ENCODE measurements at regions not wholly inside any gene's neighbourhood (a gene's known extent, or its start where the extent isn't known, plus 50 kb on each side); places are given as distances from the start of the nearest gene placed in this dataset.
"Not testable (repeated sequence)": the region's sequence is repeated elsewhere in the genome, so short reads cannot be mapped to it uniquely, and the experiment has no call there.

GRCh38 chr14:55847766-55848165, 267.8 kb downstream of the KTN1 start:
- DNase-seq (ENCODE audit: low spot score) = no peak

- no peak for DNase-seq (ENCODE audit: low spot score)
Observed at GRCh38 chr14:55848964-55849363, 269.0 kb downstream of the KTN1 start.

DNA sequence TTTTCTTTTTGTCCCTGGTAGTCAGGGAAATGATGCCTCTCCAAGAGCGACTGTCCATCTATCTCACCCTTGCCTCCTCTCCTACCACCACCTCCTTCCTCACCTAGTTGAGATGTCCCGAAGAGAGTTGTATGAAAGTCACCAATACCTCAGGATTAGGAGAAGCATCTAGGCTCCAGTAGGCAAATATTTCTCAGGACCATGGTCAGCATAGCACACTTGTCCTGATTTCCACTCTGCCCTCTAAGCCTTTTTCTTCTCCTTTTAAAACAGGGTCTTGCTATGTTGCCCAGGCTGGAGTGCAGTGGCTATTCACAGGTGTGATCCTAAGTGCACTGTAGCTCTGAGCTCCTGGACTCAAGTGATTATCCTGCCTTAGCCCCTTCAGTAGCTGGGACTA, 268.4 kb upstream of the PELI2 start:
- no peak for DNase-seq (ENCODE audit: low spot score)

- no peak for DNase-seq (ENCODE audit: low spot score)
Observed at GRCh38 chr14:55850825-55851241, 267.4 kb upstream of the PELI2 start.

DNA sequence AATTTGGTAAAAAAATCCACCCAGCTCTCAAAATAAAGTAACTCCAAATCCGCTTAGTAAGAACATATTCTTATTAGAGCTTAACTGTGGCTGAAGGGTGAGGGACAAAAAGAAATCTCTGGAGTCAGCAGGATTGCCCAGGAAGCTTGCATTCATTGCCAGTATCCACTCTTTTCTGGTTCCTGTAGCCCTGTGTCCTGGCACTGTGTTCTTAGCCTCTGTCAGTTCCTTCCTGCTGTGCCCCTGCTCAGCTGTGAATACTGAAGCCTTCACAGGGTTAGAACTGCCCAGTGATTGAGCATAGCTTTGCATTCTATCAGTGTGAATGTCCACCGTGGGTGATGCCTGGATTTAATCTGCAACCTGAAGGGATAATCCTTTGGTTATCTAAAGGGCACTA, 266.9 kb upstream of the PELI2 start:
- no peak for DNase-seq (ENCODE audit: low spot score)

- no peak for DNase-seq (ENCODE audit: low spot score)
Observed at GRCh38 chr14:55851961-55852360, 266.2 kb upstream of the PELI2 start.

DNA sequence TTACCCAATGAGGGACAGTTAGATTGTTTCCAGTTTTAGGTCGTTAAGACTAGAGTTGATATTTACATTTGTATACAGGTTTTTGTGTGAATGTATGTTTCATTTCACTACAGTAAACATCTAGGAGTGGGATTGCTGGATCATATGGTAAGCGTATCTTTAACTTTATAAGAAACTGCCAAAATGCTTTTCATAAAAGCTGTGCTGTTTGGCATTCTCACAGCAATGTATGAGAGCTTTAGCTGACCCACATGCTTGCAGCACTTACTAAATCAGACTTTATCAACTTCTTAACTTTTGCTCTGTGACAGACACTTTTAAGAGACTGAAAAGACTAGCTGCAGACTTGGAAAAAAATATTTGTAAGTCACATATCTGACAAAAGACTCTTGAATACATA, 262.5 kb upstream of the PELI2 start:
- DNase-seq (ENCODE audit: low spot score) = no peak

- no peak for DNase-seq (ENCODE audit: low spot score)
Observed at GRCh38 chr14:55858604-55859003, 259.6 kb upstream of the PELI2 start.

DNA sequence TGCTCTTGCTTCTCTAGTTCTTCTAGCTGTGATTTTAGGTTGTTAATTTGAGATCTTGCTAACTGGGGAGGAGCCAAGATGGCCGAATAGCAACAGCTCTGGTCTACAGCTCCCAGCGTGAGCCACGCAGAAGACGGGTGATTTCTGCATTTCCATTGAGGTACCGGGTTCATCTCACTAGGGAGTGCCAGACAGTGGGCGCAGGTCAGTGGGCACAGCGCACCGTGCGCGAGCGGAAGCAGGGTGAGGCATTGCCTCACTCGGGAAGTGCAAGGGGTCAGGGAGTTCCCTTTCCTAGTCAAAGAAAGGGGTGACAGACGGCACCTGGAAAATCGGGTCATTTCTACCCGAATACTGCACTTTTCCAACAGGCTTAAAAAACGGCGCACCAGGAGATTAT, 256.6 kb upstream of the PELI2 start:
- not testable (repeated sequence) for DNase-seq (ENCODE audit: low spot score)

DNA sequence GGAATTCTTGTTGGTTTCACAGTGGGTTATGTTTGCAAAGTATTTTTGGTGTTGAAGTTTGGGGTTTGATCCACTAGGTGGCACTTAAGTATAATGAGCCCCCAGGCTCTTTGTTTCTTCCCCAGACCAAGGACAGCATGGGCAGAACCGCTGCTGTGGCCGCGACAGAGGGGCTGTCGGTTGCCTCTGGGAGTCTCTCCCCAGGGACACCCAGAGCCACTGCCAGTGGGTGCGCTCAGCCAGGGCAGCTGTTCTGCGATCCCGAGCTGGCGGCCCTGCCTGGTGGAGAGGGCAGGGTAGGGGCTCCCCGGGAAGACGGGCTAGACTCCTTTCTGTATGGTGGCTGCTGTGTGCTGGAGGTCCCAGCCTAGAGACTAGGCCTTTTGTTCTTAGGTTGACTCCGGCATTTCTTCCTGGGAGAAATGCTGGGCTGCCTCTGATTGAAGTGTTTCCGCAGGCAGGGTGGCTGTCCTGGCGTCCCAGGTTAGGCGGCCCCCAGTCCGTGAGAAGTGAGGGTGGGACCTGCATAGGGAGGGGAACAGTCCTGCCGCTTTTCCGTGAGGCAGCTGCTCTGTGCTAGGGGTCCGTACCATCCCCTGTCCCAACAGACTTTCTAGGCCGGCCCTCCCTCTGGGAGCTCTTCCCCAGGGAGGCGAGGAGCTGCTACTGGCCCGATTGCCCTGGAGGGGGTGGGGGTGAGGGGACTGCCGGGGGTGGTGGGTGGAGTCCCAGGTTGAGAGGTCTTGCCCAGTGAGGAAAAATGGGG, 253.1 kb upstream of the PELI2 start:
- DNase-seq (ENCODE audit: low spot score) = no peak

GRCh38 chr14:55867311-55867710, 250.9 kb upstream of the PELI2 start:
- no peak for DNase-seq (ENCODE audit: low spot score)

GRCh38 chr14:55867719-55868118, 250.5 kb upstream of the PELI2 start:
- no peak for DNase-seq (ENCODE audit: low spot score)

- DNase-seq (ENCODE audit: low spot score) = no peak
Observed at GRCh38 chr14:55869397-55870049, 248.7 kb upstream of the PELI2 start.

GRCh38 chr14:55873169-55873568, 245.0 kb upstream of the PELI2 start:
- DNase-seq (ENCODE audit: low spot score) = no peak

- no peak for DNase-seq (ENCODE audit: low spot score)
Observed at GRCh38 chr14:55874785-55875184, 243.4 kb upstream of the PELI2 start.

DNA sequence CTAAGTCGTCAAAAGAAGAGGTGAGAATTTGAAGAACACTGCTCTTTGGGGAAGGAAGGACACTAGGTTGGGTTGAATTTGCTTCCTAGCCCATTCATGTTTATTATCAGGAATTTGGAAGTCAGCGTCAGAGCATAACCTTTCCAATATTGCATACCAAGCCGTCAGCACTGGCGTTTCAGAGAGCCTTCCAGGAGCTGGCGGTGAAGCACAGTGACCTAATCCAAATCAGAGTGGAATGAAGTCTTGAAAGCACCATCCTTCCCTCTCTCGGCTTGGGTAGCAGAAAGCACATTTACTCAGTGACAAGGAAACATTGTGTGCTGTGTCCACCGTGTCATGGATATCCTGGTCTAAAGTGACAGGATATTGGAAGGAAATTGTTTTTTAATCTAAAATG, 240.3 kb upstream of the PELI2 start:
- no peak for DNase-seq (ENCODE audit: low spot score)

DNA sequence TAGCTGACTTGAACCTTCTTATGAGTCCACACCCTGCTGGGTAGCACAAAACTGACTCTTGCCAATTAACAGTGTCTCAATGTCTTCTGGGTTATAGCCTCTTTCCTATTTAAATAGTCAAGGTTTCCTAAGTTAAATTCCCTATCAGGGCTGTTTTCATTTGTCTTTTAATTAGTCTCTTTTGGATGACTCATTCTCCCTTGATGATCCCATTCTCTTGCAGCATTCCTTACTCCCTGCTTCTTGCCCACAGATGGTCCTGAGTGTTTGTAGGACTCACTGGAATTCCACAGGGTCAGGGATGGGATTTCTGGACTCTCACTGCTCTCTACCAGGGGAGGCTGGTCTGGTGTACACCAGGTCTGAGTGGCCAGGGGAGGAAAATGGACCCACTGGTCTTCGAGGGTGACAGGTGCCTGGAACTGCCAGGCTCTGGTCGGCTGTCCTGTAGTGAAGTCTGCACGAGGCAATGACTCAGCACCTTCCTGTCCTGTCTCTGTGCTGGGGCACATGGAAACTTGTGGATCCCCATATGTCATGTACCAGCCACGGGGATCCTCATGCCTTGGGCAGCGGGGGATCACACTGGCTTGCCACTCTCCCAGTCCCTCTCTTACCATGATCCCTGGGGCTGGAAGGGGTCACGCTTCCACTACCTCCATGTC, 236.5 kb upstream of the PELI2 start:
- no peak for DNase-seq (ENCODE audit: low spot score)

GRCh38 chr14:55884819-55885218, 233.4 kb upstream of the PELI2 start:
- no peak for DNase-seq (ENCODE audit: low spot score)

GRCh38 chr14:55889124-55889523, 229.1 kb upstream of the PELI2 start:
- no peak for DNase-seq (ENCODE audit: low spot score)

DNA sequence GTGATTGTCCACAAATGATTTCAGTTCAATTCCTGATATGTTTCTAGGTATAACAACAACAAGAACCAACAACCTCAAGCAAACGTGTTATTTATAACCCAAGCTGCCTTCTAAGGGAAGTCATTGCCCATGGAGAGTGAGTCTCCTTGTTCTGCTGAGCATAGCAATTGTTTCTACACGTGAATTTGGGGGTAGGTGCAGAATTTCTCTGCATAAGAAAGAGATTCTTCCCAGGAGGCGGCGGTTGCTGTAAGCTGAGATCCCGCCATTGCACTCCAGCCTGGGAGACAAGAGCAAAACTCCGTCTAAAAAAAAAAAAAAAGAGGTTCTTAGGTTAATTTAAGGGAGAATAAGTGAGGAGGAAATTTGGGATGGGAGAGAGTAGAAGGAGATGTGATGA, 226.5 kb upstream of the PELI2 start:
- no peak for DNase-seq (ENCODE audit: low spot score)

- no peak for DNase-seq (ENCODE audit: low spot score)
Observed at GRCh38 chr14:55892906-55893305, 225.3 kb upstream of the PELI2 start.

- DNase-seq (ENCODE audit: low spot score) = no peak
Observed at GRCh38 chr14:55893705-55894104, 224.5 kb upstream of the PELI2 start.

GRCh38 chr14:55897031-55897430, 221.2 kb upstream of the PELI2 start:
- DNase-seq (ENCODE audit: low spot score) = no peak

Measured in germinal center (tissue), 1 donor.